ENCODE measurements at regions not wholly inside any gene's neighbourhood (a gene's known extent, or its start where the extent isn't known, plus 50 kb on each side); places are given as distances from the start of the nearest gene placed in this dataset.

DNA sequence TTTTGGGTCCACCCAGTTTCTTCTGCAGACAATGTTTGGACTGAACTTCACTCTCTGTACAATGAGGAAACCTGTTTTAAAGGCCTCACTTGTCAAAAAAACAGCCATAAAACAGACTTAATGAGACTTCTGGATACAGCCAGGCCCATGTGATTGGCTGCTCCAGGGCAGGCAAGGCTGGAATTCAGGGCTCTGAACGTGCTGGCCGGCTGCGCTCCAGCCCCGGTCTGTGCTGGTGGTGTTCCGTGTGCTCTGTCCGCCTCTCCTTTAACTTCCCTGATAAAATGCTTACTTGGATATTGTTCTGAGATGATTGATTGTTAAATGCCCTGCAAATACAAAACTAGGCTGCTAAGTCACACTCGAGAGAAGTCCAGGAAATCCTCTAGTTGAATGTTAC, 131.2 kb upstream of the KLF4 start:
- DNase-seq = no peak

DNA sequence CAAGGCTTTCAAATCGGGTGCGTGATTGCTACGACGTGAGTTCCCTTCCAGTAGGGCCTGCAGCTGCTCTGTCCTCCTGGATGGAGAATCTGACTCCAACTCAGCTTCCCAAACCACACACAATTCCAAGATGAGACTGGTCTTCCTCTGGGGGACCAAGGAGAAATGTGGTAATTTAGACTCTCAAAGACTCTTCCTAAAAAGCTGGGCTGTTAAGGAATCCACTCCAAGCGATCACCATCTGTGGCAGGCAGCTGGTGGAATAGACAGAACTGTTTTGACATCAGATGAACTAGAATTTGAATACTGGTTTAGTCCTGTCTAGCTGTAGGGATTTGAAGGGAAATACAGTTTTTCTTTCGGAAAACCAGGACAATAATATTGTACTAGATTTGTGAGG, 130.7 kb upstream of the KLF4 start:
- no peak for DNase-seq

DNA sequence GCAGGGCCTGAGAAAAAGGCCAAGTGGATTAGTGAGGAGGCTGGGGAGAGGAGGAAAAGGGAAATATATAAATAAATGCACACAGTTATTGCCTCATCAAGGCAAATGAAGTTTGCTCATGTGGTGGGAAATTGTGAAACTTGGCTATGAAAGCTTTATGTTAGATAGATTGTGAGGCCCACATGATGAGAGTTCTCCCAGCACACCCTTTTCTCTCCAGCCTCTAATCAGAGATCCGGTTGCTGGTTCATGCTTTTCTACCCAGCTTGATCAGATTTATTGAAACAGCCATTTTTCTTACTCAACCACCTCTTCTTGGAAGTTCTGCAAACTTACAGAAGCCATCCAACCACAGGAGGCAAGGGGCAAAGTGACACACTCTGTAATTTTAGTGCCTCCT, 125.8 kb upstream of the KLF4 start:
- no peak for DNase-seq

DNA sequence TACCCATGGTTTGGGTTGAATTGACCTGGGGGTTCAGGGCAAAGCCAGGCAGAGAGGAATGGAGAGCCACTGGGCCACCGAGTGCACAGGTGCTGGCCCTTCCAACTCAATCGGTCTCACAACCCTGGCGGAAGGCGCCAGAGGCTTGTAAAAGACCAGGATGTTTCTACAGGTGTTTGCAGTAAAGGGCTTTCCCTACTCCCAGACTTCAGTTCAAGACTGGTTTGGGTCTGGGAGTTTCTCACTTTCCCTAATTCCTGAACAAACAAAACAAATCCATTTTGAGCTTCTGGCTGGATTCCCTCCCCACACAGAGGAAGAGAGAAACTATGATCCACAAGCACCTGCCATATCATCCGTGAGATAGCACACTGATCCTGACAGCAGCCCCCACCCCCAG, 125.2 kb upstream of the KLF4 start:
- no peak for DNase-seq

DNA sequence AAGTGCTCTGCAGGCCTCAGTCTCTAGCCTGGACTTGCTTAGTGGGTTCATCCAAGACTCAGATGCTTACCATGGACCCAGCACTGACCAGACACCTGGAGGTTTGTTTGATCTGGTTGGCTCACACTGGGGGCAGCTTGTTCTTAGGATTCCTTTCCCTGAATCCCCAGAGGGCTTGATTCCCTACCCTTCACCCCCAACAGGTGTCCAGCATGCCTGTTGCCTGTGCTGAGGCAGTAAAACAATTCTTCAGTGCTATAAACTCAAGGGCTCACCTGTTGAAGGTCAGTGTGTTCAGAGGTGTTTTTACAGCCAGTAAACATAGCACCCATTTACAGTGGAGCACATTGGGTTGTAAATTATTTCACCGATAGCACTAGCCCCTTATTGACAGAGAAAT, 123.8 kb upstream of the KLF4 start:
- no peak for DNase-seq

DNA sequence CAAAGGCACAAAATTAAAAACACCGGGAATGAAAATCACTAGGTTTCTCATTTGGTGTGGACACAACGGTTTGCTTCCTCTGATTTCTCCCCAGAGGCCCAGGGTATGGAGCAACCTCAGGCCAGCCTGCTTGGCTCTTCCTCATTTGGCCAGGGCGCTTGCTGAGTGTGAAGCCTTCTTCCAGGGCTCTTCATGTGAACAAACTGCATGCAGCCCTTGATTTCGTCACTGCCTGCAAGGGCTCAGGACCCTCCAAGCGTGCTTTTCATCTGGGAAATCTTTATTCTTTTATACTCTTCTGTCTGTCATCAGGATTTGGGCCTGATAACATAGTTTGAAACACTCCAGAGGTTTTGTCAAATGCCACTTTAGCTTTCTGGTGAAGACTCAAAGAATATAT, 122.6 kb upstream of the KLF4 start:
- peak; percentile 20 for DNase-seq

DNA sequence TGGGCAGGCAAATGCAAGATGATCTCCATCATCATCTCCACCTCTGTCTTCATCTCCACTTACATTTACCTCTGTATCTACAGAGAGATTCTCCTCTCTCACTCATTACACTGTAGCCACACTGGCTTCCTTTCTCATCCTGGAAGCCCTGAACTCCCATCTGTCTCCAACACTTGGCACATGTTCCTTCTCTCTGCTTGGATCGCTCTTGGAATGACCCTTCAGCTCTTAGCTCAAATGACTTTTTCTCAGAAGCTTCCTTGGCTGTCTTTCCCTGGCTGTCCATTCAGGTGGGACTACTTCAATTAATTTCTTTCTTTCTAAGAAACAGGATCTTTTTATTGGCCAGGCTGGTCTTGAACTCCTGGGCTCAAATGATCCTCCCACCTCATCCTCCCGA, 120.0 kb upstream of the KLF4 start:
- no peak for DNase-seq

DNA sequence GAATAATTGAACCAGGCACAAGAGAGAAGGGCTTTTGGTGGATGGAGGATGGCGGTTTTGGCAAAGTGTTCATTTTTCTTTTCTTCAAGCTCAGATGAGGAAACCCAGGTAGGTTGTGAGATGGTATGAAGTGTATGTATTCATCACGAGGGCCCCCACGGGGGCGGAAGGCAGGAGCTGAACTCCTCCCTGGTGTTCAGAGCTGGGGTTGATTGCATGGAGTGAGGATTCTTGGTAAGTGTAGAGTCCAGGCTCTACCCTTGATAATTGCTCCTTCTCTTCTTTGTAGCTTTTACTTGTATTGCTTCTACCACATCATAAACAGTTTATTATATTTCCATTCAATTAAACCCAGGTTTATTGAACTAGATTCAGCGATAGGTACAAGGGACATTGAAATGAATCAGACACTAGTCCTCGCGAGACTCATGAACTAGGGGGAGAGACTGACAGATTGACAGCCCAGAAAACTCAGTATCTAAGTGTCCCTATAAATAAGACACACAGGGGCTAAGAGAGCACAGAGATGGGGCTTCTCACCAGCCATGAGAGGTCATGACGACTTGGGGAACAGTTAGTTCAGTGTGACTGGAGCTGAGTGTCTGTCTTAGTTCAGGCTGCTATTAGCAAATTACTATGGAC, 116.7 kb upstream of the KLF4 start:
- DNase-seq = no peak

DNA sequence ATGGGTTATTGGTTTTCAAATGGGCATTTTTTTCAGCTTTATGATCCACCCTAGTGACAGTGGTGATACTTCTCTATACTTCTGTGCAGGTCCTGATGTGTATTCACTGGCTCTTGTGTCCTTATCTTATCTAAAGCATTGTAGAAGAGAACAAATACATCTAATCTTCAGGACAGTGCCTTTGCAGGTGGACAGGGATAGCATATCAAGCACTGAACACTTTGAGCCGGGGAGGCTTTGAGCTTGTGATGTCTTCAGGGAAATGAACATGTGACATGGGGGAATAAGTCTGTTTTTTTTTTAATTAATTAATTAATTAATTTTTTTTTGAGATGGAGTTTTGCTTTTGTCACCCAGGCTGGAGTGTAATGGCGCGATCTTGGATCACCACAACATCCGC, 115.5 kb upstream of the KLF4 start:
- no peak for DNase-seq

DNA sequence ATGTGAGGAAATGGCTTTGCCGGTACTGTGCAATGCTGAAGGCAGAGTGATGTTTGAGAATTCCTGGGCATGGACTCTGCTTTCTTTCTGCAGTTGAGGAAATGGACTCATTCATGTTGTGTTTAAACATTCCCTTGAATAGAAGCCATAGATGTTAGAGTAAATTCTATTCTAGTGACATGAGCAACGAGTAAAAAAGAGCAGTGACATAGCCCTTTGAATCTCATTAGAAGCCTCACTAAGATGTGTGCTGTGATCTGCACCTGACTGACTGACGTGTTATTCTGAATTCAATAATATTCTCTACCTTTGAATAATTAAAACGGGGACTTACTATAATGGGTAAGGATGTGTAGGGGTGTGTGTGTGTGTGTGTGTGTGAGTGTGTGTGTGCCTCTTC, 113.7 kb upstream of the KLF4 start:
- DNase-seq = no peak

DNA sequence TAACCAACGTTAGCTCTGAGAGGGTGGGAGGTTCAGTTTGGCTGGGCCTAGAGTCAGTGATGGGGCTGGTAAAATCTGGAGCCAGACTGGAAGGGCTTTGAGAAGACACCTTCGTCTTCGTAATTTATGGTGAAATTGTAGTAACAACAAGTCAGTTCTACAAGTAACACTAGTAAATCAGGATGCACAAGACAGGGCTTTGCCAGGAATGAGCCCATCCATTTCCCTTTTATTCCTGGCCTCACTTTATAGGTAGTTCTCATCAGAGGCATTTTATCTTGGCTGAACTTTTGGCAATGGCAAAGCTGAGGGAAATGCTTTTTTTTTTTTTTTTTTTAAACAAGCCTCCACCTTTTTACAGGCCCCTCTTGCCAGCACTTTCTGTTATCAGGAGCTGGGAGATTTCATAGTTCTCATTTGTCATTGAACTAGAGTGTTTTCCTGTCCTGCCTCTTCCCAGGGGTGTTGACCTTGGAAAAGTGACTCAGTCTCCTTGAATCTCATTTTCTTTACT, 110.5 kb upstream of the KLF4 start:
- no peak for DNase-seq

DNA sequence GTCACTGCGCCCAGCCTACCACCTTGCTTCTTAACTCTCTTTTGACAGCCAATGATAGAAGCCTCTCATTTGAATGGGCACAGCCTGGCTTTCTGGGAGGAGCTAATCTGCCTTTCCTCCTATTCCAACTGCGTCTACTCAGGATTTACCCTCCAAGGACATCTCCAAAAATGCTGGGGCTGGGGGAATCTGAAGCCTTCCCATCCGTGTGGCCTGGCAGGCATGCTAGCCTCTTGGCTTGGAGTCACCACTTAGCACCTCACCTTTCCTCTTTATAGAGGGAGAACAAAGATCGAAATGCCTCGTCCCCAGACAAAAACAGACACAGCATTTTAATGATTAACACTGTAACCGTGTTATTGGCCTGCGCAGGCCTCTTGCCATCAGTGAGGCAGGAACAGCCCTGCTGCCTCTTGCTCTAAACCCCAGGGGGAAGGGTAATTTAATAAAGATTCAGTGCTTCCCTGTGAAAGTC, 108.2 kb upstream of the KLF4 start:
- DNase-seq = no peak

DNA sequence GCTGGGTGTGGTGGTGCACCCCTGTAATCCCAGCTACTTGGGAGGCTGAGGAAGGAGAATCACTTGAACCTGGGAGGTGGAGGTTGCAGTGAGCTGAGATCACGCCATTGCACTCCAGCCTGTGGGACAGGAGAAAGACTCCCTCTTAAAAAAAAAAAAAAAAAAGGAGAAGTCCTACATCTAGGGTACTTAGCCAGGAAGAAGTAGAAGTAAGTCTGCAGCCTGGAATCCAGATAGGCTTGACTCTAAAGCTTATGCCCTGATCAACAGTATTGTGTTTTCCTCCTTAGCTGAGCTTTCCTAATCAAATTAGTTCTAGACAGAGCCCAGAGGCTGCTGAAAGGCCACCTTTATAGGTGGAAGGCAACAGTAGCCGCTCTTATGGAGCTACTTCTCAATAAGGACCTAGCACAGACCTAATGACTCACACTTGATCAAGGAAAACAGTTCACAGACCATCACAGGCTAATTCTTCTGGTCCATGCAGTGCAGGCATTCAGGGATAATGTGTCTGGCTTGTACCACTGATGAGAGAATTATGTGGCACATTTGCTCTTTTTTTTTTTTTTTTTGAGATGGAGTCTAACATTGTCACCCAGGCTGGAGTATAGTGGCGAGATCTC, 105.5 kb upstream of the KLF4 start:
- DNase-seq = no peak

DNA sequence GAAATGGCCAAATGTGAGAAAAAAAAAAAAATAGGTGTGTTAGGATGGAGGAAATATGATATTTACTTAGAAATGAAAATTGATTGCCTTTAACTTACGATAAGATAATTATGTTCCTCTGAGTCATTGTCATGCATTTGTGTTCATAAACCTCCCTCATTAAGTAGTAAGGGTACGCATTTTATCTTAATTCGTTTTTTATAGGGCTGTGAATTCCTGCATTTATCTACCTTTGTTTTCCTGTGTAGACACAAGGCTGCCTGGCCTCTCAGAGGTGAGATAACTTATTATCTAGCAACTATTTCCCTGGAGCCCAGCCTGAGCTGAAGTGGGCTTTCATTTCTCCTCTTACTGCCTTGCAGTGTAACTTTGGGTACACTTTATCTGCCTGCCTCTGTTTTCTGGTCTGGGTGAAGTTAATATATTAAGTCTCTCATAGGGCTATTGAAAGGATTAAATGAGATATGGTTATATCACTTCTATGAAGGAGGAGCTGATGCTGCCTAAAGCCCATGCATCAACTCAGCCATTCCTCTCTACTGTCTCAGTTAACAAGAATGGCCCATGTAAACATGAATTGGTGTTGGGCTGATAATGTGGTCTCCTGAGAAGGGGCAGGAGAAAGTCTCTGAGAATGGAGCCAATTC, 103.8 kb upstream of the KLF4 start:
- no peak for DNase-seq

DNA sequence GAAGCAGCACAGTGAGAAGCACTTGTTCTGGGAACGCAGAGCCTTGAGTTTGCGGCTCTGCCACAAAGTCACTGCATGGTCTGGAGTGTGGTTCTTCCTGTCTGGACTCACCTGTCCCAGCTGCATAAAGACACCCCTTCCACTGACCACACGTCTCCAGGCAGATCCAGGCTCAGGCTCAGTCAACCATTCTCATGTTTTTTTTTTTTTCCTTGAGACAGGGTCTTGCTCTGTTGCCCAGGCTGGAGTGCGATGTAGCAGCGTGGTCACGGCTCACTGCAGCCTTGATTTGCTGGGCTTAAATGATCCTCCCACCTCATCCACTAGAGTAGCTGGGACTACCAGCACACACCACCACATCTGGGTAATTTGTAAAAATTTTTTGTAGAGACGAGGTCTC, 102.9 kb upstream of the KLF4 start:
- no peak for DNase-seq

DNA sequence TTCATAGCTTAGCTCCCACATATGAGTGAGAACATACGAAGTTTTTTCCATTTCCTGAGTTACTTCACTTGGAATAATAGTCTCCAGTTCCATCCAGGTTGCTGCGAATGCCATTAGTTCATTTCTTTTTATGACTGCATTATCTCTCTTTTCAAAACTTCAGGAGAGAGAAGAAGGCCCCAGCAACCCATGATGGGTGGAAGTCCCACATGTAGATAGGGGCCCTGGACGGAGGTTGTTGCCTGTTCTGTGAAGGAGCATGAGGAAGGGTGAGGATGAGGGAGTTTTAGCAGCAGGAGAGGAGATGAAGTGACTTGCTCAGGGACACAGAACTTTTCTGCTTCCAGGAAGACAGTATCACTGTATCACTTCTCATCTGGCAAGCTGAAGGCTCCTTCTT, 102.2 kb upstream of the KLF4 start:
- DNase-seq = no peak

DNA sequence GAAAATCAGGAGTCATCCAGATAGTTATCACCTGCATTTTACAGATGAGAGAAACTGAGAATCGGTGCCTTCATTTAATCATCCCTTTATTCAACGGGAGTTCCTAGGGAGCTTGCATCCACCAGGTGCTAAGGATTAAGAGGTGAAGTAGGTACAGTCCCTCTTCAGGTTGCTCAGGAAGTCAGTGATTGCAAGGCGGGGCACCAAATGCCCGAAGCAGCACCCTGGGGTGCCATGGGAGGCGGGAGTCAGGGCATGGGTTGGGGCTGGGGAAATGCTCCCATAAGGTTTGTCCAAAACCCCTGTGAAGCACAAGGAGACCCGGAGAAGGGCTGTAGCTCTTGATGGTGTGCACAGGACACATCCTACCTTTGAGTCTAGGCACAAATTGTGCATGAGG, 98.8 kb upstream of the KLF4 start:
- DNase-seq = no peak

DNA sequence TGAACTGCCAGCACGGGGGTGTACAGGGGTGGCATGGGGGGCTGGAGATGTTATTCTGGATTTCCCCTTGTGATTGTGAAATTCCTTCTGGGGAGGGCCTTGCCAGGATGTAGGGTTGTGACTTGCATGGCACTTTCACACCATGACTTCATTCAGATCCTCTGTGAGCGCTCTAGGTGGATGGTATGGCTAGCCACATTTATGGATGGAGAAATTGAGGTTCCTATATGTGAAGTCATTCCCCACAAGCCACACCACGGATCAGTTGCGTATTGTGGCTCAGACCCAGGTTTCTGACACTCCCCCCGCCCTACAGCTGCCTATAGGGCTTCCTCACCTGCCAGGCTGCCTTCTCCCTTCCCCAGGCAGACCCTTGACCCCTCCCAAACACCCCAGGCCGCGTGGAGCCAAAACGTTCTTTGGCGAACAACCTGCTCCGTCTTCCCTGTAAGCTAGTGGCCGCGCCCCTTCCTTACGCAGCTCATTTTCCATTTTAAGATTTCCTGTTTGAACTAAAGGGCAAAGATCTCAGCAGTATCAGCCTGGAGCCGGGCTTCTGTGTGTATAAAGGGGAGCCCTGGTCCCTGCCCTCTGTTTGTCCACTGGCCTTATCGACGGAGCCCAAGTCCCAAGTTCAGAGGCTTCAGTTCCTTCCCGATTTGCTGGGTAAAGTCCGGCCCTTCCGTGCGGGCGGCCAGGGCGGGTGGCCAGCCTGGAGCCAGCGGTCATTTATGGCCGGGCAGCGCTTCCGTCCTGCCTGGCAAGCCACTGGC, 97.8 kb upstream of the KLF4 start:
- DNase-seq = no peak

DNA sequence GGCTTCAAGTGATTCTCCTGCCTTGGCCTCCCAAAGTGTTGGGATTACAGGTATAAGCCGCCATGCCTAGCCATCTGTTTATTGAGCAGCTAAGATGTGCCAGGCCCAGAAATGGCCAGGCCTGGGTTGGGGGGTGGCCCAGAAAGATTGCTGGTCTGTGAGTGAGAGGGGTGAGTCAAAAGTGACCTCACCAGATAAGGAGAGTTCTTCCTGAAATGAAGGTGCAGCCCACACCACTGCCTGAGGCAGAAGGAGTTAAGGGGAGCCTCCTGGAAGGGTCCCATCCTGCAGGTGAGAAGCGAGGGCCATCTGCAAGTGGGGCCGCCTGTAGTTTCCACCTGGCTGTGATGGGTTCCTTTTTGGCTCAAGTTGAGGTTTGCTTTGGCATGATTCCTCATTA, 96.9 kb upstream of the KLF4 start:
- DNase-seq = no peak

DNA sequence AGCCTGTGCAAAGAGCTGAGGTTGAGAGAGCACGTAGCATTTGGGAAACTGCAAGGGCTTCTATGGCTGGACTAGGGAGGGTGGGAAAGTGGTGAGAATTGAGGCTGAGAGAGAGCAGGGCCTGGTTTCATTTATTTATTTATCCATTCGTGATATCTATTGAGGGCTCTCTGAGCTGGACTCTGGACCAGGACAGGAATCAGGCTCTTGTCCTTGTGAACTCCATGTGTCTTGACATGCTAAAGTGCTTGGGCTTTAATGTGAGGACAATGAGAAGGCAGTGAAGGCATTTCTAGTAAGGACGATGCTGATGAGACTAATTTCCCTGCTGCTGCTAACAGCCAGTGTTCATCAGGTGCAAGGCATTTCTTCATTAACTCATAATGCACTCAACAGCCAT, 95.9 kb upstream of the KLF4 start:
- DNase-seq = no peak

DNA sequence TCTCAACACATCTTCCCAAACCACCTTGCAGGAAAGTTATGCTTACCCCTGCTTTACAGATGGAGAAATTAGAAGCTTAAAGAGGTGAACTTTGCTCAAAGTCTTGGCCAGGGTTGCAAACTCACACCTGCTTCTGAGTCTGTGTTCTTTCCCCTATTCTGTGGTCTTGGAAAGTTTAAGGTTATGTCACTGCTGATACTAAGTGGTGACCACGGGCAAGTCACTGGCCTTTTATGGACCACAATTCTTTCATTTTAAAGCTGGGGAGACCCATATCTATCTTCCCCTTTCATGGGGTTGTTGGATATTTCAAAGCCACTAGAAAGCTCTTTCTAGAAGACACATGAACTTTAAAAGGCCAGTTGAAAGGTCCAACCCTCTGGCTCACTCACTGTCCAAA, 95.4 kb upstream of the KLF4 start:
- no peak for DNase-seq

DNA sequence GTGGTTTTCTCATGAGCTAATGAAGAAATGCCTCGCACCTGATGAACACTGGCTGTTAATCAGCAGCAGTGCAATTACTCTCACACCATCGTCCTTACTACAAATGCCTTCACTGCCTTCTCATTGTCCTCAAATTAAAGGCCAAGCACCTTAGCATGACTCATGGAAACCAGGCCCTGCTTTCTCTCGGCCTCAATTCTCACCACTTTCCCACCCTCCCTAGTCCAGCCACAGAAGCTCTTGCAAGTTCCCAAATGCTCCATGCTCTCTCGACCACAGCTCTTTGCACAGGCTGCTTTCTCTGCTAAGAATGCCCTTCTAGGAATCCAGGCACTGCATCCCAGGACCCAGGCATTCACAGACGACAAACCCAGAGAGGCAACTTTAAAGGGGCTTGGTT, 94.6 kb upstream of the KLF4 start:
- DNase-seq = no peak

DNA sequence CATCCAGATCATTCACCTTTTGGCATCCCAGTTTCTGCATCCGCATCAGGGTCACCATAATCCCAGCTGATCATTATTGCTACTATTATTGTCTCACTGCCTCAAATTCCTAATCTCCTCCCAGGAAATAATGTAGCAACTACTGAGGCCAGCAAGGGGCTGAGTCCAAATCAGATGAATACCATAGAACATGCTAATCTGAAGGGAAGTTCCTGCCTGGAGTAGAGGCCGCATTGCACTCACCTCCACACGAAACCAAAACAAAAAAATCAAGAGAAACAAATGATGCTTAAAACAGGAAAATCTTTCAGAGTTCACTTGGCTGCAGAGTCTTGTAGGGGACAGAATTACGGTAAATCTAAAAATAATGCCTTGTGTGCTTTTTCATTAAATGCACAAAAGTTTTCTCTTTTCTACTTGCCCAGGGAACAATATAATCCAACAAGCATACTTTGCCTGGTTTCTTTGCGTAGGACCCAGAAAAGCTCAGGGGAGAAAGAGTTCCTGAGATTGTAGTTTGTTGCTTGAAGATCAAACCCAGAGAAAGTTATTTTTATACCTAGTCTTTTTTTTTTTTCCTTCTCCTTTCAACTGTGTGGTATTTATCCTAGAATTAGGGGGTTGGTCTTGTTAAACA, 87.7 kb upstream of the KLF4 start:
- DNase-seq = no peak

Measured in CD4-positive, alpha-beta T cell treated with Interleukin-21 for 1 hour (primary cell).